HG03196 (cell line): ENCODE measurements at regions not wholly inside any gene's neighbourhood (a gene's known extent, or its start where the extent isn't known, plus 50 kb on each side); places are given as distances from the start of the nearest gene placed in this dataset.
"Not testable (repeated sequence)": the region's sequence is repeated elsewhere in the genome, so short reads cannot be mapped to it uniquely, and the experiment has no call there.

Source experiments
- ATAC-seq: cut with Tn5 transposase; IDR thresholded peaks from one replicate; pipeline ENCODE4 v1.9.1; 2021; ENCODE audit not compliant: unreplicated experiment

- ATAC-seq: no peak
Measured at GRCh38 chr5:101532430-101532829, 629.3 kb upstream of the ST8SIA4 start.

- no peak for ATAC-seq
Measured at GRCh38 chr5:101531026-101531425, 627.9 kb upstream of the ST8SIA4 start.

- ATAC-seq: not testable (repeated sequence)
Measured at GRCh38 chr5:101529094-101529493, 626.0 kb upstream of the ST8SIA4 start.

GRCh38 chr5:101520417-101520816 is 617.3 kb upstream of the ST8SIA4 start:
- ATAC-seq: no peak

- ATAC-seq: no peak
Measured at GRCh38 chr5:101517795-101518194, 614.7 kb upstream of the ST8SIA4 start.

GRCh38 chr5:101515721-101516120 is 612.6 kb upstream of the ST8SIA4 start:
- no peak for ATAC-seq

- no peak for ATAC-seq
Measured at GRCh38 chr5:101505891-101506570, 602.9 kb upstream of the ST8SIA4 start.

GRCh38 chr5:101482931-101483330 is 579.8 kb upstream of the ST8SIA4 start:
- ATAC-seq: no peak

- no peak for ATAC-seq
Measured at GRCh38 chr5:101473483-101473882, 570.4 kb upstream of the ST8SIA4 start.

- ATAC-seq: no peak
Measured at GRCh38 chr5:101461455-101461854, 558.4 kb upstream of the ST8SIA4 start.

- no peak for ATAC-seq
Measured at GRCh38 chr5:101458587-101458986, 555.5 kb upstream of the ST8SIA4 start.

GRCh38 chr5:101455851-101456250 is 552.8 kb upstream of the ST8SIA4 start:
- no peak for ATAC-seq

- no peak for ATAC-seq
Measured at GRCh38 chr5:101455048-101455447, 552.0 kb upstream of the ST8SIA4 start.

GRCh38 chr5:101442281-101442680 is 539.2 kb upstream of the ST8SIA4 start:
- not testable (repeated sequence) for ATAC-seq

- ATAC-seq: no peak
Measured at GRCh38 chr5:101440173-101440572, 537.1 kb upstream of the ST8SIA4 start.

GRCh38 chr5:101437351-101437750 is 534.3 kb upstream of the ST8SIA4 start:
- no peak for ATAC-seq

GRCh38 chr5:101435768-101436167 is 532.7 kb upstream of the ST8SIA4 start:
- no peak for ATAC-seq

GRCh38 chr5:101431201-101431600 is 528.1 kb upstream of the ST8SIA4 start:
- ATAC-seq: no peak

GRCh38 chr5:101430551-101430950 is 527.5 kb upstream of the ST8SIA4 start:
- ATAC-seq: no peak

- no peak for ATAC-seq
Measured at GRCh38 chr5:101429241-101429640, 526.2 kb upstream of the ST8SIA4 start.

GRCh38 chr5:101425339-101425859 is 522.3 kb upstream of the ST8SIA4 start:
- ATAC-seq: no peak

- ATAC-seq: no peak
Measured at GRCh38 chr5:101424530-101425175, 521.6 kb upstream of the ST8SIA4 start.
